ENCODE measurements at regions not wholly inside any gene's neighbourhood (a gene's known extent, or its start where the extent isn't known, plus 50 kb on each side); places are given as distances from the start of the nearest gene placed in this dataset.
"Not testable (repeated sequence)": the region's sequence is repeated elsewhere in the genome, so short reads cannot be mapped to it uniquely, and the experiment has no call there.

- not testable (repeated sequence) for DNase-seq (ENCODE audit: low read depth)
Observed at GRCh38 chr3:144023543-144023942, 51.9 kb downstream of the DIPK2A start.

GRCh38 chr3:144028798-144029411, 57.3 kb downstream of the DIPK2A start:
- DNase-seq (ENCODE audit: low read depth) = no peak

- DNase-seq (ENCODE audit: low read depth) = no peak
Observed at GRCh38 chr3:144029769-144030168, 58.1 kb downstream of the DIPK2A start.

- no peak for DNase-seq (ENCODE audit: low read depth)
Observed at GRCh38 chr3:144031938-144032337, 60.3 kb downstream of the DIPK2A start.

DNA sequence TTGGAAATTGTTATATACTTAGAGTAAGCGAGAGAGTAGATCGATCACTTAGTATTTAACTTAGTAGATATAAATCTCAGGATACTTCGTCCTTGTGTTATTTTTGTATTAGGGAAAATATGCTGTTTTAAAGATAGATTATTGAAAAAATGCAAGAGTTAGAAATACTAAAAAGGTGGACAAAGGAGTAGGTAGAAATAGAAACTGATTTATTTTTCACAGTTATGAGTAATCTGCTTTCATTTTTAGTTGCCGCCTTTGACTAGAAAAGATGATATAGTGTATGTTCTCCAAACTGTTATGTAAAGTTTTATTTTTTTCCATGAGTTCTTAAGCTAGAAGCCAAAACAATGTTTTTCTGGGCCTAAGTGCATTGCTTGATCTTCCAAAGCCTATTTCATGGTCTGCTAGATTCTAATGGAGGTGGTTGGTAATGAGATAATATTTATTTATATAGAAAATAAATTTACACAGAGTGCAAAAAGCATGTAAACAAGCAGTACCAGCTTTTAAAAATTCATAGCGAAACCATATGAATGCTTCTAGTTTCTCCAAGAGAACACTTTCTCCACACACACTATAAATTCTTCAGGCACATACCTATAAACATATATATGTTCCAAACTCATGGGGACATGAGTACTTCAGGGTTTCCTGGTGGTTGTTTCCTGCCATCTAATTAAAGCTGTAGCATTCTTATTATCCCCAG, 61.1 kb downstream of the DIPK2A start:
- DNase-seq (ENCODE audit: low read depth) = no peak

DNA sequence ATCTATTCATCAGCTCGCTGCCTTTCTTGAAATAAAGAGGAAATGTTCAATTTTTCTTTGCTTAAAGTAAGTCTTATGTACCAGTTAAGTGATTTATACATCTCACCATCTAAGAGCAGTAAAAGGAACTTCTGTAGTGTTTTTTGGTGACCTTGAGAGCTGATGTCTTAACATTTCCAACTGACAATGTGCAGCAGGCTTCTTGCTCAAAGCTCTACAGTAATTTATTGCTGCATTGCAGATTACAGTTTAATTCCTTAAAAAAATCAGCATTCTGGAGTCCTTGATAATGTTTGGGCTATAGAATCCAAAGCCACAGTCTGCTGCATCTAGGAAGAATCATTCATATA, 61.6 kb downstream of the DIPK2A start:
- no peak for DNase-seq (ENCODE audit: low read depth)

GRCh38 chr3:144033863-144034262, 62.2 kb downstream of the DIPK2A start:
- no peak for DNase-seq (ENCODE audit: low read depth)

DNA sequence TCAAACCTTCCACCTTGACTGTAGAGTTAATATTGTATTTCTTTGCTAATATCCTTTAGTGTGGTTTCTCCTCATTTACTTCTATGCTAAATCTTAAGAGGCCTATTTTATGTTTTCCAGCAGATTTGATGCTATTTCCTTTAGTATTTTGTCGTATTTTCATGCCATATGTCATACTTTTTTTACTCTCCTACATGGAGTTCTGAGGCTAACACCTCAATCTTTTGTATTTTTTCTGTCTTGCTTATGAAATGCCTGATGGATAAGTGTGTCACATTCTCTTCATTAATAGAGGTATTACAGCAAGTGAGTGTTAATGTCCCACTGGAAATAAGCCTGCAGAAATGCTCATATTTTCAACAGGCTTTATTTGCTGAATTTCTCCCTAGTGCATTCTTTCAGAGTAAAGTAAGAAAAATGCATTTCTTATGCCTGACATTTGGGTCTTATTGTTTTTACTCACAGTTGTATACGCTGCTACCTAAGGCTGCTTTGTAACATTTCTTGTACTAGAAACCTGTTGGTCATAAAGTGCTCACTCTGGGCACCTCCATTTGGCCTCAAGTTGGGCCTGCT, 63.2 kb downstream of the DIPK2A start:
- no peak for DNase-seq (ENCODE audit: low read depth)

GRCh38 chr3:144036498-144036897, 64.9 kb downstream of the DIPK2A start:
- no peak for DNase-seq (ENCODE audit: low read depth)

DNA sequence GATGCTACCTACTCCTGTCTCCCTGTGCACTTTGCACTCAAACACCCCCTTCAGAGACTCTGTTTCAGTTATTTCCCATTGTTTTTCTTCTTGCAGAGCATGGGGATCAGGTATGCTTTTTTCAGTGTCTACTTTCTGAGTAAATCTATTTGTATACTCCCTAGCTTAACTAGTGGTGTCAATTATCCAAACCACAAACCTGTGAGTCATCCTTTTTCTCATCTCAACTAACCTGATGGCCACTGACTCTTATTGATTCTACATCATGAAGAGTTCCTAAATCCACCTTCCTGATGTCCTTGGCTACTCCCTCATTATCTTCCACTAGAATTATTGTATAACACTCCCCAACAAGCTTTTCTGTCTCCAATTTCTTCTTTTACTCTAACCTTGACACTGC, 68.0 kb downstream of the DIPK2A start:
- no peak for DNase-seq (ENCODE audit: low read depth)

GRCh38 chr3:144041960-144042556, 70.4 kb downstream of the DIPK2A start:
- DNase-seq (ENCODE audit: low read depth) = no peak

- no peak for DNase-seq (ENCODE audit: low read depth)
Observed at GRCh38 chr3:144045766-144046165, 74.1 kb downstream of the DIPK2A start.

DNA sequence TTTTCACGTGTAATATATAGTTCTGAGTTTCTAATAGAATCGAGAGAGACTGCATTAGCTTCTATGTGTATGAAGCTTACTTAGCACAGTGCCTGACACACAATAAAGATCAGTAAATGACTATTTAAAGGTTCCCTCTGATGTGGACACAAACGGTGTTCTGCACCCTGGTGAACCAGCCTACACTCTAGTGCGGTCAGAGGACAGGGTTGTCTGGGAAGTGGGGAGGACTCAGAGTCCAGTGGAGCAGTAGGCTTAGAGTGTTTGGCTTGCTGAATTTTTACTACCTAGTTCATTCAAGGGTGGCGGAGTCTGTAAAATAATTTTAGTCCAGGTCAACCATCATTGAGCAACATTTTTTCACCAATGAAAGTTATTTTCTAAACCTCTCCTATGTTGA, 77.8 kb downstream of the DIPK2A start:
- no peak for DNase-seq (ENCODE audit: low read depth)

GRCh38 chr3:144051211-144051610, 79.6 kb downstream of the DIPK2A start:
- DNase-seq (ENCODE audit: low read depth) = no peak

DNA sequence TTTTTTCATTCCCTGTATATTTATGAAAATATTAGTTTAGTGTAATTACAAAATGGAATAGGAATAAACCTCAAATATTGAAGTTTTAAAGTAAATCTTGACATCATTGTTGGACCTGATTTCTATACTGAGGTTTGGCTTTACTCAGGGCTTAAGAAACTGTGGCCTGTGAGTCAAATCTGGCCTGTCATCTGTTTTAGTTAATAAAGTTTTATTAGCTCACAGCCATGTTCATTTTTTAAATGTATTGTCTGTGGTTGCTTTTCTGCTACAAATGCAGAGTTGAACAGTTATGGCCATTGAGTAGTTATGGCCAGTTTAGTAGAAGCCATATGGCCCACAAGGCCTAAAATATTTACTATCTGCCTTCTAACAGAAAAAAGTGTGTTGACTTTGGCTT, 80.7 kb downstream of the DIPK2A start:
- DNase-seq (ENCODE audit: low read depth) = no peak

GRCh38 chr3:144053121-144053520, 81.5 kb downstream of the DIPK2A start:
- DNase-seq (ENCODE audit: low read depth) = peak; percentile 37

GRCh38 chr3:144054766-144055165, 83.1 kb downstream of the DIPK2A start:
- no peak for DNase-seq (ENCODE audit: low read depth)

- no peak for DNase-seq (ENCODE audit: low read depth)
Observed at GRCh38 chr3:144055604-144056003, 84.0 kb downstream of the DIPK2A start.

GRCh38 chr3:144058713-144059112, 87.1 kb downstream of the DIPK2A start:
- no peak for DNase-seq (ENCODE audit: low read depth)

GRCh38 chr3:144059481-144059880, 87.9 kb downstream of the DIPK2A start:
- no peak for DNase-seq (ENCODE audit: low read depth)

- no peak for DNase-seq (ENCODE audit: low read depth)
Observed at GRCh38 chr3:144060881-144061280, 89.3 kb downstream of the DIPK2A start.

DNA sequence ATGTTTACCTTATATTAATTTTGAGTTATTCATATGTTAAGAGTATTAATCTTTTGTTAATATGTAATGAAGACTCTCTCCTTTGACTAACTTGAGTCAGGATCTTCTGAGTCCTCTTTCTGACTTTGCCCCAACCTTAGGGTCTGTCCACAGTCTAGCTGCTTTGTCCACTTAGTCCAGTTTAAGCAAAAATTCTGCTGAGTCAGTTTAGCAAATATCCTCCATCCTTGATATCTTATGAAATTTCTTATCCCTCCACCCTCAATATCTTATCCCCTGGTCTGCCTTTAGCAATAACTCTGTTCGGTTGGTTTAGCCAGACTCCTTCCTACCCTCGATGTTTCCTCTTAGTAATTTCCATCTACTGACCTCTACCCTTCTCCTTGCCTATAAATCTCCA, 91.7 kb downstream of the DIPK2A start:
- no peak for DNase-seq (ENCODE audit: low read depth)

GRCh38 chr3:144067059-144067458, 95.4 kb downstream of the DIPK2A start:
- DNase-seq (ENCODE audit: low read depth) = no peak
